ES-I3 (cell line): ENCODE measurements at regions not wholly inside any gene's neighbourhood (a gene's known extent, or its start where the extent isn't known, plus 50 kb on each side); places are given as distances from the start of the nearest gene placed in this dataset.

ENCODE experiments used
- H3K36me3 ChIP-seq: 2 replicates; pipeline ENCODE4 v1.6.1; 2013; ENCODE audit warnings: mild to moderate bottlenecking, low read length, control low read depth, moderate library complexity; ENCODE audit not compliant: insufficient read depth
- H3K4me1 ChIP-seq: 2 replicates; pipeline ENCODE4 v1.6.1; 2013; ENCODE audit warnings: mild to moderate bottlenecking, control low read depth, low read length; ENCODE audit not compliant: insufficient read depth
- H3K9ac ChIP-seq: 2 replicates; pipeline ENCODE4 v1.6.1; 2013; ENCODE audit warnings: low read depth, mild to moderate bottlenecking, low read length, moderate library complexity
- H3K9me3 ChIP-seq: 2 replicates; pipeline ENCODE4 v1.6.1; 2013; ENCODE audit warnings: mild to moderate bottlenecking, low read length, moderate library complexity; ENCODE audit not compliant: control insufficient read depth, insufficient read depth

GRCh38 chr15:58297639-58298038 lies 134.2 kb upstream of the LIPC start:
- Histone ChIP-seq H3K36me3 (no peaks in the 10 kb centered on the region), H3K4me1 (no peaks in the 10 kb centered on the region), H3K9me3 (no peaks in the 10 kb centered on the region), H3K9ac (no peak overlapping the region)

GRCh38 chr15:58298879-58299850 lies 132.6 kb upstream of the LIPC start:
- no peak overlapping the region for H3K9ac ChIP-seq
- H3K36me3 ChIP-seq = no peaks in the 10 kb centered on the region
- no peaks in the 10 kb centered on the region for H3K9me3 ChIP-seq
- no peaks in the 10 kb centered on the region for H3K4me1 ChIP-seq

- peaks cover 16% of the 10 kb centered on the region for H3K4me1 ChIP-seq
Measured at GRCh38 chr15:58302832-58303231, 129.0 kb upstream of the LIPC start.

GRCh38 chr15:58303236-58303635 lies 128.6 kb upstream of the LIPC start:
- Histone ChIP-seq H3K4me1 (peaks cover 16% of the 10 kb centered on the region), H3K36me3 (no peaks in the 10 kb centered on the region), H3K9me3 (no peaks in the 10 kb centered on the region), H3K9ac (no peak overlapping the region)

More at GRCh38 chr15:58302832-58303231, 129.0 kb upstream of the LIPC start:
- Histone ChIP-seq H3K36me3 (no peaks in the 10 kb centered on the region), H3K9ac (no peak overlapping the region), H3K9me3 (no peaks in the 10 kb centered on the region)

GRCh38 chr15:58306591-58307312 lies 125.0 kb upstream of the LIPC start:
- Histone ChIP-seq H3K36me3 (no peaks in the 10 kb centered on the region), H3K9me3 (no peaks in the 10 kb centered on the region), H3K9ac (no peak overlapping the region), H3K4me1 (peaks cover 16% of the 10 kb centered on the region)

- H3K9ac ChIP-seq = no peak overlapping the region
- H3K9me3 ChIP-seq = no peaks in the 10 kb centered on the region
- H3K36me3 ChIP-seq = no peaks in the 10 kb centered on the region
- peaks cover 16% of the 10 kb centered on the region for H3K4me1 ChIP-seq
Measured at GRCh38 chr15:58307313-58307961, 124.4 kb upstream of the LIPC start.

GRCh38 chr15:58308742-58309355 lies 122.9 kb upstream of the LIPC start:
- Histone ChIP-seq H3K9ac (no peak overlapping the region), H3K4me1 (peaks cover 16% of the 10 kb centered on the region), H3K36me3 (no peaks in the 10 kb centered on the region), H3K9me3 (no peaks in the 10 kb centered on the region)

- H3K4me1 ChIP-seq = peaks cover 16% of the 10 kb centered on the region
- no peaks in the 10 kb centered on the region for H3K36me3 ChIP-seq
- H3K9ac ChIP-seq = no peak overlapping the region
- no peaks in the 10 kb centered on the region for H3K9me3 ChIP-seq
Measured at GRCh38 chr15:58309963-58310928, 121.5 kb upstream of the LIPC start.

GRCh38 chr15:58311556-58311955 lies 120.2 kb upstream of the LIPC start:
- H3K4me1 ChIP-seq = peaks cover 13% of the 10 kb centered on the region
- no peak overlapping the region for H3K9ac ChIP-seq
- H3K36me3 ChIP-seq = no peaks in the 10 kb centered on the region
- no peaks in the 10 kb centered on the region for H3K9me3 ChIP-seq

GRCh38 chr15:58312031-58312430 lies 119.8 kb upstream of the LIPC start:
- Histone ChIP-seq H3K4me1 (peaks cover 8% of the 10 kb centered on the region), H3K36me3 (no peaks in the 10 kb centered on the region), H3K9me3 (no peaks in the 10 kb centered on the region), H3K9ac (no peak overlapping the region)

- Histone ChIP-seq H3K4me1 (no peaks in the 10 kb centered on the region), H3K9ac (no peak overlapping the region), H3K36me3 (no peaks in the 10 kb centered on the region), H3K9me3 (no peaks in the 10 kb centered on the region)
Measured at GRCh38 chr15:58313304-58313703, 118.5 kb upstream of the LIPC start.

GRCh38 chr15:58313810-58314592 lies 117.8 kb upstream of the LIPC start:
- Histone ChIP-seq H3K36me3 (no peaks in the 10 kb centered on the region), H3K4me1 (no peaks in the 10 kb centered on the region), H3K9ac (no peak overlapping the region), H3K9me3 (no peaks in the 10 kb centered on the region)
